ENCODE measurements at regions not wholly inside any gene's neighbourhood (a gene's known extent, or its start where the extent isn't known, plus 50 kb on each side); places are given as distances from the start of the nearest gene placed in this dataset.

GRCh38 chr13:39149896-39150295 is 111.6 kb downstream of the NHLRC3 start:
- in situ Hi-C loops (cut with HindIII; ENCODE audit: low sequenced_read_pairs): no loop called here
- DNase-seq (ENCODE audit: low read depth): no peak
- H3K4me3 ChIP-seq (ENCODE audit: low read depth, low read length): no peak overlapping the region
- TF ChIP-seq CTCF (IDR thresholded peaks at IDR 0.05; ENCODE audit: low read depth, low read length, missing control alignments): no peak

- H3K4me3 ChIP-seq (ENCODE audit: low read depth, low read length): no peak overlapping the region
- in situ Hi-C loops (cut with HindIII; ENCODE audit: low sequenced_read_pairs): no loop called here
- DNase-seq (ENCODE audit: low read depth): no peak
- no peak for TF ChIP-seq CTCF (IDR thresholded peaks at IDR 0.05; ENCODE audit: low read depth, low read length, missing control alignments)
Measured at GRCh38 chr13:39154041-39154440, 115.8 kb downstream of the NHLRC3 start.

- no peak for DNase-seq (ENCODE audit: low read depth)
- in situ Hi-C loops (cut with HindIII; ENCODE audit: low sequenced_read_pairs): no loop called here
- TF ChIP-seq CTCF (IDR thresholded peaks at IDR 0.05; ENCODE audit: low read depth, low read length, missing control alignments): no peak
- H3K4me3 ChIP-seq (ENCODE audit: low read depth, low read length): no peak overlapping the region
Measured at GRCh38 chr13:39159393-39159792, 121.1 kb downstream of the NHLRC3 start.

GRCh38 chr13:39159846-39160370 is 121.7 kb downstream of the NHLRC3 start:
- H3K4me3 ChIP-seq (ENCODE audit: low read depth, low read length): no peak overlapping the region
- in situ Hi-C loops (cut with HindIII; ENCODE audit: low sequenced_read_pairs): no loop called here
- TF ChIP-seq CTCF (IDR thresholded peaks at IDR 0.05; ENCODE audit: low read depth, low read length, missing control alignments): no peak
- no peak for DNase-seq (ENCODE audit: low read depth)

GRCh38 chr13:39167018-39167417 is 128.8 kb downstream of the NHLRC3 start:
- no peak for TF ChIP-seq CTCF (IDR thresholded peaks at IDR 0.05; ENCODE audit: low read depth, low read length, missing control alignments)
- in situ Hi-C loops (cut with HindIII; ENCODE audit: low sequenced_read_pairs): no loop called here

GRCh38 chr13:39170711-39171110 is 132.5 kb downstream of the NHLRC3 start:
- no peak for TF ChIP-seq CTCF (IDR thresholded peaks at IDR 0.05; ENCODE audit: low read depth, low read length, missing control alignments)
- no peak for DNase-seq (ENCODE audit: low read depth)
- no peak overlapping the region for H3K4me3 ChIP-seq (ENCODE audit: low read depth, low read length)
- in situ Hi-C loops (cut with HindIII; ENCODE audit: low sequenced_read_pairs): no loop called here

More at GRCh38 chr13:39167018-39167417, 128.8 kb downstream of the NHLRC3 start:
- no peak overlapping the region for H3K4me3 ChIP-seq (ENCODE audit: low read depth, low read length)
- no peak for DNase-seq (ENCODE audit: low read depth)

GRCh38 chr13:39185326-39185725 is 147.1 kb downstream of the NHLRC3 start:
- H3K4me3 ChIP-seq (ENCODE audit: low read depth, low read length): no peak overlapping the region
- no peak for DNase-seq (ENCODE audit: low read depth)
- TF ChIP-seq CTCF (IDR thresholded peaks at IDR 0.05; ENCODE audit: low read depth, low read length, missing control alignments): no peak
- in situ Hi-C loops (cut with HindIII; ENCODE audit: low sequenced_read_pairs): no loop called here
